IPS-NIHi11 (cell line): ENCODE measurements at regions not wholly inside any gene's neighbourhood (a gene's known extent, or its start where the extent isn't known, plus 50 kb on each side); places are given as distances from the start of the nearest gene placed in this dataset.

Experiments
- DNase-seq: peaks from one replicate; pipeline ENCODE4 v3.0.0; 2012; ENCODE audit warnings: mixed read lengths, low spot score

GRCh38 chr15:85976986-85977385 lies 102.7 kb upstream of the AGBL1 start:
- no peak for DNase-seq

- DNase-seq = no peak
Measured at GRCh38 chr15:85977586-85977985, 102.1 kb upstream of the AGBL1 start.

- DNase-seq = no peak
Measured at GRCh38 chr15:85979929-85980328, 99.7 kb upstream of the AGBL1 start.

GRCh38 chr15:85980946-85981345 lies 98.7 kb upstream of the AGBL1 start:
- DNase-seq = no peak

- DNase-seq = no peak
Measured at GRCh38 chr15:85984241-85984640, 95.4 kb upstream of the AGBL1 start.

GRCh38 chr15:85986116-85986515 lies 93.6 kb upstream of the AGBL1 start:
- DNase-seq = no peak

GRCh38 chr15:85986741-85987140 lies 92.9 kb upstream of the AGBL1 start:
- no peak for DNase-seq

- DNase-seq = no peak
Measured at GRCh38 chr15:85988741-85989140, 90.9 kb upstream of the AGBL1 start.

GRCh38 chr15:85992224-85992623 lies 87.4 kb upstream of the AGBL1 start:
- DNase-seq = no peak

GRCh38 chr15:85993116-85993515 lies 86.6 kb upstream of the AGBL1 start:
- DNase-seq = no peak

- DNase-seq = no peak
Measured at GRCh38 chr15:85997618-85998017, 82.1 kb upstream of the AGBL1 start.

- DNase-seq = no peak
Measured at GRCh38 chr15:85999658-86000057, 80.0 kb upstream of the AGBL1 start.

GRCh38 chr15:86001200-86001599 lies 78.5 kb upstream of the AGBL1 start:
- no peak for DNase-seq

GRCh38 chr15:86002444-86002843 lies 77.2 kb upstream of the AGBL1 start:
- DNase-seq = no peak

GRCh38 chr15:86004061-86004460 lies 75.6 kb upstream of the AGBL1 start:
- DNase-seq = no peak

- no peak for DNase-seq
Measured at GRCh38 chr15:86006546-86006945, 73.1 kb upstream of the AGBL1 start.

GRCh38 chr15:86009727-86010126 lies 69.9 kb upstream of the AGBL1 start:
- DNase-seq = no peak

GRCh38 chr15:86010398-86010797 lies 69.3 kb upstream of the AGBL1 start:
- DNase-seq = no peak

GRCh38 chr15:86010891-86011290 lies 68.8 kb upstream of the AGBL1 start:
- DNase-seq = no peak

- DNase-seq = no peak
Measured at GRCh38 chr15:86014016-86014415, 65.7 kb upstream of the AGBL1 start.

GRCh38 chr15:86016750-86017149 lies 62.9 kb upstream of the AGBL1 start:
- DNase-seq = no peak

- no peak for DNase-seq
Measured at GRCh38 chr15:86018679-86019078, 61.0 kb upstream of the AGBL1 start.

GRCh38 chr15:86021281-86022264 lies 58.1 kb upstream of the AGBL1 start:
- no peak for DNase-seq

GRCh38 chr15:86028961-86029360 lies 50.7 kb upstream of the AGBL1 start:
- no peak for DNase-seq
